Mesenchymal stem cell (in vitro differentiated cells and primary cell): ENCODE measurements at regions not wholly inside any gene's neighbourhood (a gene's known extent, or its start where the extent isn't known, plus 50 kb on each side); places are given as distances from the start of the nearest gene placed in this dataset.

Source experiments
- DNase-seq: peaks from one replicate; pipeline ENCODE4 v3.0.0-alpha.2; 2013
- H2AFZ ChIP-seq: one replicate; pipeline ENCODE4 v1.6.1; 2013; ENCODE audit warnings: low read depth, mild to moderate bottlenecking, control low read depth, inconsistent platforms, low read length, moderate library complexity
- H2AK5ac ChIP-seq: 2 replicates; pipeline ENCODE4 v1.6.1; 2013; ENCODE audit warnings: low read length, moderate library complexity, mild to moderate bottlenecking, inconsistent platforms; ENCODE audit not compliant: severe bottlenecking
- H2BK120ac ChIP-seq: one replicate; pipeline ENCODE4 v1.6.1; 2013; ENCODE audit warnings: low read depth, mild to moderate bottlenecking, inconsistent platforms, low read length, moderate library complexity
- H2BK12ac ChIP-seq, 2 experiments: one replicate each; pipeline ENCODE4 v1.6.1; 2013; ENCODE audit warnings: inconsistent platforms in 2 of 2, low read length in 2 of 2, mild to moderate bottlenecking in 2 of 2, moderate library complexity in 2 of 2, control low read depth in 1 of 2
- H2BK15ac ChIP-seq: one replicate; pipeline ENCODE4 v1.6.1; 2013; ENCODE audit warnings: mild to moderate bottlenecking, low read depth, inconsistent platforms; ENCODE audit not compliant: poor library complexity, severe bottlenecking
- H2BK5ac ChIP-seq: 2 replicates; pipeline ENCODE4 v1.6.1; 2013; ENCODE audit warnings: low read depth, mild to moderate bottlenecking, low read length, control low read depth, inconsistent platforms; ENCODE audit not compliant: poor library complexity, severe bottlenecking
- H3K14ac ChIP-seq, 2 experiments: one replicate each; pipeline ENCODE4 v1.6.1; 2013; ENCODE audit warnings: inconsistent platforms in 2 of 2, low read length in 2 of 2, control low read depth in 1 of 2, mild to moderate bottlenecking in 1 of 2, moderate library complexity in 1 of 2
- H3K18ac ChIP-seq, 2 experiments: one replicate each; pipeline ENCODE4 v1.6.1; 2013; ENCODE audit warnings: inconsistent platforms in 2 of 2, low read length in 2 of 2, control low read depth in 1 of 2, low read depth in 1 of 2, mild to moderate bottlenecking in 1 of 2
- H3K23ac ChIP-seq, 2 experiments: one replicate each; pipeline ENCODE4 v1.6.1; 2013; ENCODE audit warnings: inconsistent platforms in 2 of 2, low read length in 2 of 2, mild to moderate bottlenecking in 2 of 2, moderate library complexity in 2 of 2, control low read depth in 1 of 2
- H3K27ac ChIP-seq: 2 replicates; pipeline ENCODE4 v1.5.1; 2013; ENCODE audit warnings: mild to moderate bottlenecking, moderate library complexity, low read length, control low read depth, inconsistent platforms; ENCODE audit not compliant: poor library complexity, severe bottlenecking
- H3K27me3 ChIP-seq, 2 experiments: 2 replicates each; pipeline versions ENCODE4 v1.6.1 to v1.7.0; 2013; ENCODE audit warnings: low read length in 2 of 2, mild to moderate bottlenecking in 2 of 2, moderate library complexity in 2 of 2, control low read depth in 1 of 2, inconsistent platforms in 1 of 2; ENCODE audit not compliant: control insufficient read depth in 1 of 2, insufficient read depth in 1 of 2
- H3K36me3 ChIP-seq, 2 experiments: 2 replicates each; pipeline versions ENCODE4 v1.6.1 to v1.7.0; 2013; ENCODE audit warnings: low read length in 2 of 2, control low read depth in 1 of 2, inconsistent platforms in 1 of 2, low read depth in 1 of 2, mild to moderate bottlenecking in 1 of 2; ENCODE audit not compliant: insufficient read depth in 2 of 2, control insufficient read depth in 1 of 2
- H3K4ac ChIP-seq, 2 experiments: one replicate each; pipeline ENCODE4 v1.6.1; 2013; ENCODE audit warnings: inconsistent platforms in 2 of 2, low read length in 2 of 2, mild to moderate bottlenecking in 2 of 2, moderate library complexity in 2 of 2, control low read depth in 1 of 2, low read depth in 1 of 2
- H3K4me1 ChIP-seq: 2 replicates; pipeline ENCODE4 v1.6.1; 2013; ENCODE audit warnings: low read depth, low read length, control low read depth; ENCODE audit not compliant: control insufficient read depth, insufficient read depth
- H3K4me2 ChIP-seq: 2 replicates; pipeline ENCODE4 v1.6.1; 2013; ENCODE audit warnings: low read length, mild to moderate bottlenecking, inconsistent platforms; ENCODE audit not compliant: poor library complexity, severe bottlenecking
- H3K4me3 ChIP-seq, 2 experiments: 2 replicates each; pipeline versions ENCODE4 v1.5.1 to v1.7.0; 2013; ENCODE audit warnings: low read length in 2 of 2, mild to moderate bottlenecking in 2 of 2, control low read depth in 1 of 2, low read depth in 1 of 2; ENCODE audit not compliant: insufficient read depth in 1 of 2
- H3K79me1 ChIP-seq: replicated peaks from 2 replicates; pipeline ENCODE4 v1.6.1; 2013; ENCODE audit warnings: mild to moderate bottlenecking, control low read depth, low read length, inconsistent platforms; ENCODE audit not compliant: poor library complexity, severe bottlenecking
- H3K9ac ChIP-seq: 2 replicates; pipeline ENCODE4 v1.7.0; 2013; ENCODE audit warnings: mild to moderate bottlenecking, low read length, moderate library complexity
- H3K9me3 ChIP-seq: 2 replicates; pipeline ENCODE4 v1.7.0; 2013; ENCODE audit warnings: mild to moderate bottlenecking, low read length; ENCODE audit not compliant: control insufficient read depth
- H4K8ac ChIP-seq: one replicate; pipeline ENCODE4 v1.6.1; 2013; ENCODE audit warnings: inconsistent platforms, mild to moderate bottlenecking, low read length, moderate library complexity
- H4K91ac ChIP-seq: one replicate; pipeline ENCODE4 v1.6.1; 2013; ENCODE audit warnings: mild to moderate bottlenecking, low read length, inconsistent platforms
- WGBS: methylation state at CpG from one replicate; pipeline ENCODE4 v1.1.7; 2013; ENCODE audit warnings: mixed read lengths; 5-methylcytosine and 5-hydroxymethylcytosine counted together

DNA sequence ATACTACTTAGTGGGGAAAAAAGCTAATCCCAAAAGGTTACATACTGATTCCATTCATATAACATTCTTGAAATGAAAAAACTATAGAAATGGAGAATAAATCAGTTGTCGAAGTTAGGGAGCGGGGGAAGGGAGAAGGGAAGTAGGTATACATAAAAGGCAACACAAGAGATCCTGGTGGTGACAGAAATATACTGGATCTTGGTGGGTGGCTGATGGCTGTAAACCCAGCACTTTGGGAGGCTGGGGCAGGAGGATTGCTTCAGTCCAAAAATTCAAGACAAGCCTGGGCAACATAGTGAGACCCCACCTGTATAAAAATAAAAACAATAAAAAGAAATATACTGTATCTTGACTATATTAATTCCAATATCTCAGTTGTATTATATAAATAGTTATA is 105.7 kb upstream of the LGSN start:
- Histone ChIP-seq H3K79me1 (no peaks in the 10 kb centered on the region), H2BK15ac (no peak overlapping the region), H3K9ac (no peak overlapping the region), H2BK120ac (no peak overlapping the region), H3K14ac (no peak overlapping the region), H3K27me3 (no peaks in the 10 kb centered on the region), H3K4me2 (no peak overlapping the region), H2AK5ac (no peak overlapping the region), H2BK12ac (no peak overlapping the region), H2BK5ac (no peak overlapping the region), H2AFZ (no peak overlapping the region), H3K9me3 (peaks cover 5% of the 10 kb centered on the region), H3K4me1 (no peaks in the 10 kb centered on the region), H3K36me3 (no peaks in the 10 kb centered on the region), H3K23ac (no peak overlapping the region), H4K91ac (no peak overlapping the region), H3K4ac (no peak overlapping the region), H4K8ac (no peak overlapping the region), H3K4me3 (no peak overlapping the region), H3K27ac (no peak overlapping the region), H3K18ac (no peak overlapping the region)
- no peak for DNase-seq
- 100% methylated on average over 2 of the region's 2 CpGs for WGBS

DNA sequence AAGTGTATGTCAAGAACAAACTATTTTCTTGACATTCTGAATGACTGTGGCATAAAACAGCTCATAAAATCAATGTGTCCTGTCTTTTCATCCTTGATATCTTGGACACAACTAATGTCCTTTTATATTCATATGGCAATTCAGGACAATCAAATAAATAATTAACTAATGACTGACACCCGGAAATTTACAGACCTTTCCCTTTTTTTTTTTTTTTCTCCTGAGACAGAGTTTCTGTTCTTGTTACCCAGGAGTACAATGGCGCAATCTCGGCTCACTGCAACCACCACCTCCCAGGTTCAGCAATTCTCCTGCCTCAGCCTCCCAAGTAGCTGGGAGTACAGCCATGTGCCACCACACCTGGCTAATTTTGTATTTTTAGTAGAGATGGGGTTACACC is 107.1 kb upstream of the LGSN start:
- Histone ChIP-seq H2BK12ac (no peak overlapping the region), H3K79me1 (no peaks in the 10 kb centered on the region), H3K4me3 (no peak overlapping the region), H3K27ac (no peak overlapping the region), H4K8ac (no peak overlapping the region), H3K9me3 (peaks cover 5% of the 10 kb centered on the region), H2BK5ac (no peak overlapping the region), H3K18ac (no peak overlapping the region), H3K27me3 (no peaks in the 10 kb centered on the region), H3K14ac (no peak overlapping the region), H3K9ac (no peak overlapping the region), H2AK5ac (no peak overlapping the region), H2AFZ (no peak overlapping the region), H3K23ac (no peak overlapping the region), H3K36me3 (no peaks in the 10 kb centered on the region), H3K4ac (no peak overlapping the region), H3K4me1 (no peaks in the 10 kb centered on the region), H4K91ac (no peak overlapping the region), H2BK120ac (no peak overlapping the region), H3K4me2 (no peak overlapping the region), H2BK15ac (no peak overlapping the region)
- no peak for DNase-seq
- 86% methylated on average over 1 of the region's 3 CpGs for WGBS

DNA sequence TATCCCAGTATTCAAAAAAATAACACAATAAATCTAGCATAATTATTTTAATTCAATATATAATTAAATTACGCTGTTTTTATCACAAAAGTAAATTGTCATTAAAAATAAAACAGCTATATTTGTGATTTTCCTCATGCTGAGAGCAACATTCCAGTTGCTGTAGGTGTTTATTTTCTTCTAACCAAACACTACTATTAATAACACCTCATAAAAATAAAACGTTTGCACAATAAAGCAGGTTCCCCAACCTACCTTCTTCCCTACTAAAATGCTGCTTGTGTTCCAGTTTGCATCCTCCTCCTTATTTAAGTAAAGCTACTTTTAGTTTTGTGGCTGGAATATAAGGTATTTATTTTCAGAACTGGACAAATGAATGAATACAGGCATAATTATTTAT is 108.2 kb upstream of the LGSN start:
- Histone ChIP-seq H2BK15ac (no peak overlapping the region), H3K9me3 (peaks cover 1% of the 10 kb centered on the region), H3K4me3 (no peak overlapping the region), H3K23ac (no peak overlapping the region), H3K4me1 (no peaks in the 10 kb centered on the region), H2AFZ (no peak overlapping the region), H3K9ac (no peak overlapping the region), H2AK5ac (no peak overlapping the region), H2BK12ac (no peak overlapping the region), H2BK120ac (no peak overlapping the region), H3K27ac (no peak overlapping the region), H4K8ac (no peak overlapping the region), H3K36me3 (no peaks in the 10 kb centered on the region), H3K79me1 (no peaks in the 10 kb centered on the region), H2BK5ac (no peak overlapping the region), H3K4ac (no peak overlapping the region), H4K91ac (no peak overlapping the region), H3K27me3 (no peaks in the 10 kb centered on the region), H3K18ac (no peak overlapping the region), H3K4me2 (no peak overlapping the region), H3K14ac (no peak overlapping the region)
- DNase-seq, result no peak
- WGBS, result 76% methylated on average over 2 of the region's 2 CpGs

DNA sequence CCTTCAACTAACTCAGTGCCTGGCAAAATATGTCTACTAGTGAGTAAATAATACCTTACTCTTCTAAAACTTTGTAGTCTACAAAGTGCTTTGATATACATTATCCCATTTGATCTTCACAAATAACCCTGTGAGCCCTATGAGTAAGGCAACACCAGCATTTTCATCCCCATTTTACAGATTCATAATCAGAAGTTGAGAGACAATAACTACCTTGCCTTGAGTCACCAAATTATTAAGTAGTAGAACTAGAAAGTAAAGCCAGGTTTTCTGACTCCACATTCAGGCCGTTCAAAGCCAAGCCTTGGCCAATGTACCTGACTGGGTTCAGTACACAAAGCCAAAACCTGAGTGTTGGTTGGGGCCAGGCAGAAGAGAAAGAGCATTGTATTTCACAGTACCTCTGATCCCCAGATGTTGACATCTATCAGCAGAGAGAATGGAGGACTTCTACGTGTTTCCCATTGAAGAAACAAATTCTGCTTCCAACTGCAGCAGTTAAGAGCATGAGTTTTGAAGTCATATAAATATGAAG is 111.3 kb upstream of the LGSN start:
- no peak overlapping the region for H2BK5ac ChIP-seq
- H3K36me3 ChIP-seq, result no peaks in the 10 kb centered on the region
- H3K27me3 ChIP-seq, result no peaks in the 10 kb centered on the region
- no peak overlapping the region for H3K18ac ChIP-seq
- DNase-seq, result no peak
- H3K4ac ChIP-seq, result no peak overlapping the region
- no peak overlapping the region for H2AFZ ChIP-seq
- no peaks in the 10 kb centered on the region for H3K79me1 ChIP-seq
- no peak overlapping the region for H3K4me2 ChIP-seq
- H3K23ac ChIP-seq, result no peak overlapping the region
- no peaks in the 10 kb centered on the region for H3K9me3 ChIP-seq
- no peaks in the 10 kb centered on the region for H3K4me1 ChIP-seq
- no peak overlapping the region for H3K27ac ChIP-seq
- no peak overlapping the region for H2BK12ac ChIP-seq
- H3K4me3 ChIP-seq, result no peak overlapping the region
- H3K9ac ChIP-seq, result no peak overlapping the region
- no peak overlapping the region for H2AK5ac ChIP-seq
- H2BK120ac ChIP-seq, result no peak overlapping the region
- no peak overlapping the region for H4K91ac ChIP-seq
- no peak overlapping the region for H2BK15ac ChIP-seq
- no peak overlapping the region for H3K14ac ChIP-seq
- no peak overlapping the region for H4K8ac ChIP-seq
- 75% methylated on average over 2 of the region's 2 CpGs for WGBS
